Suppressor macrophage (primary cell): ENCODE measurements at regions not wholly inside any gene's neighbourhood (a gene's known extent, or its start where the extent isn't known, plus 50 kb on each side); places are given as distances from the start of the nearest gene placed in this dataset.
"Not testable (repeated sequence)": the region's sequence is repeated elsewhere in the genome, so short reads cannot be mapped to it uniquely, and the experiment has no call there.

ENCODE experiments used
- DNase-seq, 4 experiments: peaks; one replicate each; pipeline ENCODE4 v3.0.0-alpha.2; 2020 to 2022

DNA sequence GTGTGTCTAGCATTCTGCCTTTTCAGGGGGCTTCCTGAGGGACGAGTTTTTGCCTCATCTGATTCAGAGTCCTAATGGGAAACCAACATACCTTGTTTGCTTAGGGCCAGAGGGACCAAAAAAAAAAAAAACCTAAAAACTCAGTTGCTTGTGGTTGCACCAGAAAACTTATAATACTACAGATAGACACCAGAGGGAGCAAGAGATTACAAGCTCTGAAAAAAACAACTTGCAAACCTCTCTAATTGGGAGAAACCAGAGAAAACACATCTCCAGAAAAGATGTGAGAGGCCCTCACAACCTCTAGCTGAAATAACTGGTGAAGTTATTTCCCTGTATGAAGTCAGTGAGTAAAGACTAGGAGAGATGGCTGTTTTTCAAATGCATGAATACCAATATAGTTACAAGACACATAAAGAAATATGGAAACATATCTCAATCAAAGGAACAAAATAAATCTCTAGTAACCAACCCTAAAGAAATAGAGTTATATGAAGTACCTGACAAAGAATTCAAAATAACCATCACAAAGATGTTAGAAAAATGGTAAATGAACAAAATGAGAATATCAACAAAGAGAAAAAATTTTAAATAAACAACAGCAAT is 233.7 kb upstream of the NFIA start:
- peak; percentile 25 to 78 (median 50) for DNase-seq

DNA sequence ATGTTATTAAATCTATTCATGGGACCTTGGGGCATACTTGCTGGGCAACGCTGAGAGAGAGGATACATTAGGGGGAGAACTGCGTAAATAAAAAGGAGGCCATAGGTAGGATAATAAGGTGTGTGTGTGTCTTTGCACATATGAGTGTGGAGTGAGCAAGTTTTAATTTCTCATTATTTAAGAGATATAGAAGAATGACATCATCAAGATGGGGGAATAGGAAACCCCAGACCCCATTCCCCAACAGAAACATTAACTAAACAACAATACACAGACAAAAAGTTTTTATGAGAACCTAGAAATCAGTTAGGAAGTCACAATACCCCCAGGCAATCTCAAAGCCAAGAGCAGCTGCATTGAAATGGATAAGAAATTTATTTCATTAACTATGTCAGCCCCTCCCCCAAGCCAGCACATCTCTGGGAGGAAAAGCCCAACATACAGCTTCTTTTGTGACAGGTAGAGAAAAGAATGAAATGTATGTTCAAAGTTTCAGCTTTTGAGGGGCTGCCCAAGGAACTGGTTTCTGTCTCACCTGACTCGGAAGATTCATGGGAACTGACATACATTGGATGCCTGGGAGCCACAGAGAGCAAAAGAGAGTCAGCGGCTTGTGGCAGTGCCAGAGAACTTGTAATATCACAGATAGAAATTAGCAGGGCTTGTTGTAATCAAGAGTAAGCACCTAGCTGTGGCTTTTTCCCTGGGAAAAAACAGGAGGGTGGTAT is 234.3 kb upstream of the NFIA start:
- no peak for DNase-seq

DNA sequence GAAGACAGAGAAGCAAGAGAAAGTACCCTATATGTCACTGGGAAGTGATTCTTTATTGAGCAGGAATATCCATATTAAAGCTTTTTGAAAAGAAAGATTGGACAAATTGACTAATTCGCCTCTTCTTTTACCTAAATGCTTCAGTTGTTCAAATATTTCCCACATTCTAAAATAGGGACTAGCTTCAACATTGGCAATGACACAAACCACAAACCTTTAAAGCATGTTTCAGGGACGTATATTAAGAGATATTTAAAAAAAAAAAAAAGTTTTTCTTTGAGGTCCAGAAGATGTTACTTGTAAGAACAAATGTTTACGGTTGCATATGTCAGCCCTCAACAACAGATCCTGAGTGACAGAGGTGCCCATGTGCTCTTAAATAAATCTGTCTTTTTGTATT is 235.0 kb upstream of the NFIA start:
- DNase-seq: no peak

DNA sequence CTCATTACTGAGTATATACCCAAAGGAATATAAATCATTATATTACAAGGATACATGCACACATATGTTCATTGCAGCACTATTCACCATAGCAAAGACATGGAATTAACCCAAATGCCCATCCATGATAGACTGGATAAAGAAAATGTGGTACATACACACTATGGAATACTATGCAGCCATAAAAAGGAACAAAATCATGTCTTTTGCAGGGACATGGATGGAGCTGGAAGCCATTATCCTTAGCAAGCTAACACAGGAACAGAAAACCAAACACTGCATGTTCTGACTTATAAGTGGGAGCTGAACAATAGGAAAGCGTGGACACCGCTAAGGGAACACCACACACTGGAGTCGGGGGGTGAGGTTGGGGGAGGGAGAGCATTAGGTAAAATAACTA is 236.7 kb upstream of the NFIA start:
- DNase-seq: not testable (repeated sequence)

DNA sequence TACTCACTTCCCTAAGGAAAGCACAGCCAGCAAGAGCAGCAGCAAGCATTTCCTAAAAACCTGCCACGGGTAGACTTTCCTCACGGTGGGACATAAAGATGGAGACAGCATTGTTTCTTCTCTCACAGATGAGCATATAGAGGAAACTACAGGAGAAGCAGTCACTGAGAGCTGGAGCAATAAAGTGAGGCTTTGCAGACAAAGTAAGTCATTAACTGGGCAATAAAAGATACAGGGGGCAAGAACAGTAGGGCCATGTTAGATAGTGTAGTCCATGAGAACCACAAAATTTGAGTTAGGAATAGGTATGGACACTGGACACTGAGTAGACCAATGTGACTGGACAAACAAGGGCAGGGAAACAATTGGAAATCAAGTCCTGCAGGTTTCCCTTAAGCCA is 240.1 kb upstream of the NFIA start:
- DNase-seq: no peak

DNA sequence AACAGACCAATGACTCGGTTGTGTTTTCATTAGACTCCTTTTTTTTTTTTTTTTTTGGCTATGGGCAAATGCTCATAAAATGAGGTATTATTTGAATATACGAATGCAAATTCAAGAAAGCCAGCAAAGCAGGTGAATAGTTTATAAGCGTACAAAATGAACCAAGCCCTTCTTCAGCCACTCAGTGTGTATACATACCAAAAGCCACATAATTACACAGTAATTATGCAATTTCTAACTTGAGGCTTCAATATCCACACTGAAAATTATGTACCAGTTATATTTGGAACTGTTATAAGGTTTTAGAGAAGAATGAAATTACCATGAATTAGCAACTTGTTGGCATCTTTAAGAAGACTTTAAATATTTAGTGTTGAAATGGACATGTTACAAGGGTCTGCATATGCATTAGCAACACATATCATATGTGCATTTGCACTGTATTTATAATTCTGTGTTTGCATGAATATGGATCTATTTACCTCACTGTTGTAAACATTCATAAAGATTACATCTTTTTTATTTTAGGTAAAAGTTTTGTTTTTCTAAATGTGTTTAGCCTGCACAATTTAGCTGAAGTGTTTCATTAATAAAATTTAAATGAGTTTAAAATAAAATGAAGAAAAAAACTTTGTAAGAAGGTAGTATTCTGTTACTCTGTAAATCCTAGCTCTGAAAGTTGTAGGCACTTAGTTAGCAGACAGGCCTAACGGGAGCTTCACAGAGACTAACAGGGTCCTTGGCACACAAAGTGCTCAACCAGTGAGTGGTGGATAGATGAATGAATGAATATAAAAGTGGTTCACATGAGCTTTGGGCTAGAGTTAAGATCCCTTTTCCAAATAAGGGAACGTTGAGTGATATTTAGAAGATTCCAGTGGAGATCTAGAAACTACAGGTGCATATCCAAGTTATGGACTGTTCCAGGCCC is 241.0 kb upstream of the NFIA start:
- DNase-seq: no peak

DNA sequence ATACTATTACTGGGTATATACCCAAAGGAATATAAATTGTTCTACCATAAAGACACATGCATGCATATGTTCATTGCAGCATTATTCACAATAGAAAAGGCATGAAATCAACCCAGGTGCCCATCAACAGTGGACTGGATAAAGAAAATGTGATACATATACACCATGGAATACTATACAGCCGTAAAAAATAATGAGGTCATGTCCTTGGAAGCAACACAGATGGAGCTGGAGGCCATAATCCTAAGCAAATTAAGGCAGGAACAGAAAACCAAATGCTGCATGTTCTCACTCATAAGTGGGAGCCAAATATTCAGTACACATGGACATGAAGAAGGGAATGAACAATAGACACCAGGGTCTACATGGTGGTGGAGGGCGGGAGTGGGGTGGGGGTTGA is 241.9 kb upstream of the NFIA start:
- not testable (repeated sequence) for DNase-seq

DNA sequence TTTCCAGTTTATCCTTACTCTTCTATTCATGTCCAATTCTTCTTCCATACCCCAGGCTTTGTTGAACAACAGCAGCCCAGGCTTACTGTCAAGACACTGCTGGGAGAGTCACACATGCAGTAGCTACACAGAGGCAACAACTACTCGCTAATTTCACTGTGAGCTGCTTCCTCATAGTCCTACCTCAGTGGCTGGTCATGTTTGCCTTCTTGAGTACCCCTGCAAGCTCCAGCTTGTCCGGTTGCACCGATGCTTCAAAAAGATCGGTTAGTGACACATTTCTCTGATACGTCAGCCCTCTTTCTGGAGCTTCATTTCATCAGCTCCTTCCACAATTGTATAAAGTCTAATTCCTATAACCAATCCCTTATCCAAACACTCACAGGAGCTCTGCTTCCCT is 246.7 kb upstream of the NFIA start:
- DNase-seq: no peak

DNA sequence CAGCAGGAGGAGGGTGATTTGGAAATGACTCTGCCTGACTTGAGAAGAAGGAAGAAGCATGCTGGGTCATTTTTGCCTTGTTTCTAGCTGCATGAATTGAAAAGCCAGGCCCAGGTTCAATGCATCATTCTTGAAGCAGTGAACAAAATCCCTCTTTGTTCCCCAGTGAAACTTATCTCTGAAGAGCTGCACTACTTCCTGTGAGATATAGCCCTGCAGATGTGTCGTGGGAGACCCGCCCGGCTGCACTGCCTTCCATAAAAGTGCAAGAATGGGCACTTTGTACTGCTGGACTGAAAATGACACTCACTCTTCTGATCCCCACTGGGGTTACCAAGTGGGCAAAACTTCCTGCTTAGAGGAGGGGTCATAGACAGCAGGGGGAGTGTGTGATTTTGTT is 249.2 kb upstream of the NFIA start:
- DNase-seq: no peak

DNA sequence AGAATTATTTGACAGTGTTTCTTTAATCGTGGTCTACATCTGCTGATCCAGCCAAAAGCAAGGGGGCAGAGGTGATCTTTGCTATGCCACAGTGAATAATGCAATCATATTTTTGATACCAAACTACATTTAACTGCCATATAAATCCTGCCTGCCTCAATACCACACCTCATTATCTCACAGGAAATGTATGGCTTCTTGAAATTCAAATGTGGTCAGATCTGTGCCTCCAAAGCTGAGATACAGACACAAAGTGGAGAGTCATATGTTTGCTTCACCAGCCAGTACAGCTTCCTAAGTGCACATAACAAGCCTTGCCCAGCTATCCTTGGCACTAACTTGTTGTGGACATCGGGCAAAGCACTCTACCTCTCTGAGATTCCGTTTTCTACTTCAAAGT is 250.0 kb upstream of the NFIA start:
- no peak for DNase-seq

DNA sequence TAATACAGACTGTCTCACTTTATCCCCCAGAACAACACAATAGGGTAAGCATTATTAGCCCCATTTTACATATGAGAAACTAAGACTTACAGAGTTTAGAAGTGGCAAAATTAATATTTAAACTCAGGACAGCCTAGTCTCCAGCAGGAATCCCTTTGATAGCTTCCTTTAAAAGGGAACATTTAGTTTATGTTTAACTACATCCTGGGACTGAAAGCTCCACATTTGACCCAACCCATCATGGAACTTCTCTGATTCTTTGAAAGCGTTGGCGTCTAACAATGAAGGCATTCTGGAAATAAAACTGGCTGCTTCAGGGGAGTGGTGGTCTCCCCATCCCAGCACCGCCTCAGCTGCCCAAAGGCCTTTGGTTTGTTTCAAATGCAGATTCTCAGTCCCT is 250.6 kb upstream of the NFIA start:
- DNase-seq: no peak

DNA sequence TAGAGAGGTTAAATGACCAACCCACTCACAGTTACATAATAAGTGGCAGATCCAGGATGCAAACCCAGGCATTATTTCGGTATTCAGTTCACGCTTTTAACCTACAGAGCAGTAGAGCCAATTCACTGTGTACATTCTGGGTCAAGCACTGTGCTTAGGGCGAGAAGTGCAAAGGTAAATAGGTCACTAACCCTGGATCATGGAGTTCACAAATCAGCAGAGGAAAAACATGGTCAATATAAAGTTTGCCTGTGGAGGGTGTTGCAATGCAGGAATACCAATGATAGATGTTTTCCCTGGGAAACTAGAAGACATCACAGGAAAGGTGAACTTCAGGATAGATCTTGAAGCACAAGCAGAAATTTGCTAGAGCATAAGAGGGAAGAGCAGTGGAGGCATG is 253.4 kb upstream of the NFIA start:
- DNase-seq: no peak

DNA sequence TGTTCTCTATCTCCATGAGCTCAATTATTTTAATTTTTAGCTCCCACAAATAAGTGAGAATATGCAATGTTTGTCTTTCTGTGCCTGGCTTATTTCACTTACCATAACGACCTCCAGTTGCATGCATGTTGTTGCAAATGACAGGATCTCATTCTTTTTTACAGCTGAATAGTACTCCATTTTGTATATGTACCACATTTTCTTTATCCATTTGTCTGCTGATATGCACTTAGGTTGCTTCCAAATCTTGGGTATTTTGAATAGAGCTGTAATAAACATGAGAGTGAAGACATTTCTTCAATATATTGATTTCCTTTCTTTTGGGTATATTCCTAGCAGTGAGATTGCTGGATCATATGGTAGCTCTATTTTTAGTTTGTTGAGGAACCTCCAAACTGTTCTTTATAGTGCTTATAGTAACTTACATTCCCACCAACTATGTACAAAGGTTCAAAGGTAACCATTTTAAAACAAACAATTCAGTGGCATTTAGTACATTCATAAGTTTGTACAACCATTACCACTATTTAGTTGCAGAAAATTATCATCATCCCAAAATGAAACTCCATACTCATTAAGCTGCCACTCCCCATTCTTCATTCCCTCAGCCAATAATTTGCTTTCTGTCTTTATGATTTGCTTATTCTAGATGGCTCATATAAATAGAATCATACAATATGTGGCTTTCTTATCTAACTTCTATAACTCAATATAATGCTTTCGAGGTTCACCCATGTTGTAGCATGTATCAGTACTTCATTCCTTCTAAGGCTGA is 255.9 kb upstream of the NFIA start:
- DNase-seq: no peak

DNA sequence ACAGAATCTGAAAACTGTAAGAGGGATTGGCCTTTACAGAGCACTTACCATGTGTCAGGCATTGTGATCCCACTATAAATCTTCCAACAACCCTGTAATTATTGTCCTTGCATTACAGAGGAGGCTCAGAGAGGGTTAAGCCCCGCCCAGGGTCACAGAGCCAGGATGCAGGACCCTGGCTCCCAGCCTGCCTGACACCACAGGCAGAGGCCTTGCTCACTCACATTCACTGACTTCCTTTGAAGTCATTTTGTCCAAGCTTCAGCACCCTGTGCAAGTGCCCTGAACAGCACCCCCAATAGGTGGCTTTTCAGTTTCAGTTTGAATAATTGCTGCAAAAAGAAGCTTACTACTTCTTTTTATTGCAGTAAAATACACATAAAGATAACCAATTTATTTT is 256.8 kb upstream of the NFIA start:
- no peak for DNase-seq

DNA sequence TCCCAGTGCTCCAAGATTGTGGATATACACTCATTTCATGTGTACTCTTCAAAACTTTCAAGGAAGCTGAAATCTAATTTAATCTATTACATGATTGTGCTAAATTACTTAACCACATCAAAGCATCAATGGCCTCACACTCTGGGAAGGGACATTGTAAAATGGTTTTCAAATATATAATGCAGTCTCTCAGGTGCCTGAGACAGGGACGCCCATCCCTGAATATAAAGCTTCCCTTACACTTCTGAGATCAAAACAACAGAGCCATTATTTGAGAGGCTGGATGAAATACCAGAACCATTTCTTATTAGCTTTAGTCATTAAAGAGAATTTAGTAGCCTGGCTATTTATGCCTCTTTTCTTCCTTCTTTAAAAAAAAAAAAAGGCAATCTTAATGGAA is 259.2 kb upstream of the NFIA start:
- no peak for DNase-seq

DNA sequence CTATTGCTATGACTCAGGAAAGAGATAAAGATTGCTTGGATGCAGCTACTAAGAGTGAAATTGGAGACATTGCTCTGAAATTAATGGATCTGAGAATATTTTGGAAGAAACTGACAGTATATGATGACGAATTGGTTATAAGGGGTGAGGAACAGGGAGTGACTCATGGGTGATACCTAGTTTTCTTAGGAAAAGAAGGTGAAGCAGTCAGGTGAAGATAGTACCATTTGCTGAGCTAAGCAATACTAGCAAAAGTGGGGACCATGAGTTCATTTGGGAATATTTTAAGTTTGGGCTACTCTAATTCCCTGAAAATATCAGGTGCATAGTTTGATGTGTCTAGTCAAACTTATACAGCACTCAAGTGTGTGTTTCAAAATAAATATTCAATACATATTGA is 260.1 kb upstream of the NFIA start:
- no peak for DNase-seq

DNA sequence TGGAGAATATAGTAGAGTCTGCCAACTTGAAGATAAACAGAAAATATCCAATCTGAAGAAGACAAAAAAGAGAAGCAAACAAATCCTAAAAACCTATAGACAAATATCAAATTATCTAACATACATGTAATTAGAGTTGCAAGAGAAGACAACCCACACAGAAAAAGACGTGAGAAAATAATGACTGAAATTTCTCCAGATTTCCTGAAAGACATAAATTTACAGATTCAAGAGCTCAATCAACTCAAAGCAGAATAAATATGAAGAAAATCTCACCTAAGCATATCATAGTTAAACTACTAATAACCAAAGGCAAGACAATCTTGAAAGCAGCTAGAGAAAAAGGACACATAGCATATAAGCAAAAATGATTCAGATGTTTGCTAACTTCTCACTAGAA is 261.2 kb upstream of the NFIA start:
- DNase-seq: no peak

DNA sequence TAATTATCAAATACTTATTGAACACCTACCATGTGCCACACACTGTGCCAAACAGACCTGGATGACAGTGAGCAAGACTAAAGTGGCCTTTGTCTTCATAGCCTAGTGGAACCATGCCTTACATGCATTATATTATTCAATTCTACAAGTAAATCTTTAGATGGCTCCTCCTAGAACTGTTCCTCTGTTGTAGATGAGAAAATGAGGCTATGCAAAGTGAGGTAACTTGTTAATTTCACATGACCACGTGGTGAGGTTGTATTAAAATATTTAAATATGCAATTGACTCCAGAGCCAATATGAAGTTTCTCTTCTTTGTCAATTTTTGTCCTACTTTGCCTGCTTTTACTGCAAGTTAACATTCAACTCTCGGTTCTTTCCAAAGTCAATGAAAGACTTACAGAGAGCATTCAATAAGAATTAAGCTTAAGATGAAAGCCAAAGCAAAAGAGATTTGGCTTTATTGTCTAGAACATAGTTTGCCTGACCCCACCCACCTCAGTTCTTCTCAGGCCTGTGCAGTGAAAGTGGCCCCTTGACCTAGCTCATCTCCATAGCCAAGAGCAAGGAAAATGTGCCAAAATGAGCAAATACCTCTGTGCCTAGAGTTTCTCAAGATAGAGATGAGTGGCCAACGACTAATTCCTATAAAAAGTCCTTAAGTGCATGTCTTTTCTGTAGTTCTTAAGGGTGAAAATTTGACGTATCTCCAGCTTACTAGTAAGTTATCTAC is 263.2 kb upstream of the NFIA start:
- no peak for DNase-seq

DNA sequence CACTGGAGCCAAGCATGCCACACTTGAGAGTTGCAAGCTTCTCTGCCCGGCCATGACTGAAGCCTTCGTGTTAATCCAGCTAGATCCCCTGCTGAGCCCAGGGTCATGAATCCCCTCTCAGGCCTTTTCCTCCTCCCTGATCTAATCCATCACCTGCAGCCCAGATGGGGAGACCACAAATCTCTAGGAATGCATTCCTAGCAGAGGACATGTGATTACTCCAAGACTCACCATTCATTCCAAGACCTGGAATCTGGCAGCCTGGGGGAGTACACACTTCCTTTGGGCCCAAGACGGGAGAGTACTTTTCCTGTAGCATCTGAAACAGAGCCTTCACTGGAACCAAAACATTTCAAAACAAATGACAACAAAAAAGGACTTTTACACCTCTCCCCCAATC is 269.3 kb upstream of the NFIA start:
- no peak for DNase-seq

DNA sequence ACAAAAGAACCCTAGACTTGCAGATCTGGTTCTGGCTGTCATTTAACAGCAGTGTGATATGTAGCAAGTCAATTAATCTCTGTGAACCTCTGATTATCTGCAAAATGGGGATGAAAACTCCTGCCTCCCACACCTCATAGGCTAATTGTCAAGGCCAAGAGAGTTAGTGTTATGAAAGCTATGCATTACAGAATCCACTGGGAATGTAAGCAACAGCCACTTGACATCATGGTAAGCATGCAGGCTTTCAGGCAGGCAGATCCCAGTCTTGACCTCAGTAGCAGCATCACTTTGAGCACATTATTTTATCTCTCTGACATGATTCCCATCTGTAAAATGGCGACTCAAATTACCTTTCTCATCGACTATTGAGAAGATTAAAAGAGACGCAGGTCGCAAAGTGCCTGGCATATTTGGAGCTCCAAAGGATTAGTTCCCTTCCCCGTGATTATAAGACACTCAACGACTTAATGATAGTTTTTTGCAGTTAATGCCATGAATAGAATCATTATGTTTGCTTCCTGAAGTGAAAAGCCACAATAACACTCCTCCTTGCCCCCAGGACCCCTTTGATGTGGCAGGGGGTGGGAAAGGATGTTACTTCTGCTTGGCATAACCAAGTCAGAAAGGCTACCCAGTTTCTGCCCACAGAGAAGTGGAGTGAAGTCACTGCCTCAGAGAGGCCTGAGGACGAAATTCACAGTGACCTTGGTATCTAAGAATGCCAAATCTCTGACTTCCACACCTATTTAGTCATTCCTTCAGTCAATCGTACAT is 273.0 kb upstream of the NFIA start:
- no peak for DNase-seq

DNA sequence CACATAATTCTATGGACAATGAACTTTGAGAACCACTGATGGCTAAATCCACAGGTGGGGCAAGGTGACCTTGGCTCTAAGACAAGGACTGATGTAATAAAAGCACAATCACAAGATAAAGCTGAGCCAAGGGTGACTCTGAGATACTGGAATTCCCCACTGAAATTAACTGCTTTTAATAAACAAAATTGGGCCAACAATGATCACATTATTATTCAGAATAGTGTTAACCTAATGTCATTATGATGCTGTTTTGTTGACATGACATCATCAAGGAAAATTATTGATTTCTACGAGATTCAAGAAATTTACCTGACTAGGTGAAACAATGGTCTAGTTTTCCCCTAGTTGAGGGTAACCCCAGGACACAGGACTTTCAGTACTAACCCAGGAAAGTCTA is 273.7 kb upstream of the NFIA start:
- no peak for DNase-seq
